NOMO-1 treated with DMSO at 0.1 percent for 48 hours (cell line): ENCODE measurements at regions not wholly inside any gene's neighbourhood (a gene's known extent, or its start where the extent isn't known, plus 50 kb on each side); places are given as distances from the start of the nearest gene placed in this dataset.
A peak's percentile ranks its signal among the peaks of the same experiment; 100 is the strongest.

Experiments used
- DNase-seq: peaks from one replicate; lab custom pipeline; 2025; ENCODE audit not compliant: unreplicated experiment; lab: John Stamatoyannopoulos, UW

DNA sequence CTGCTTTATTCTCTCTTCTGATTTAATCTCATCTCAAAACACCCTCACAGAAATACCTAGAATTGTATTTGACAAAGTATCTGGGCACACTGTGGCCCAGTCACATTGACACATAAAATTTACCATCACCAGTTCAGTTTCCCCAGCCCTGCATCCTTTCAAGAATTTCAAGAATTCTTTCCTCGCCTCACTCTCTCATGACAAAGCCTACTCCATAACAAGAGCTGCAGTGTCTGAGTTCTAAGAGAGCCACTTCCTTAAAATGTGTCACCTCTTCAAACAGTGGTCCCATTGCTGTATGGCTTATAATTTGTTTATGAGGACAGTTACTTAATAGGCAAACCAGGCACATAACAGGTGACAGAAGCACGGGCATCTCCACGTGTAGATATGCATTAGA lies 90.9 kb upstream of the STK39 start:
- DNase-seq = peak; percentile 8

- DNase-seq = no peak
Observed at GRCh38 chr2:168338803-168339437, 91.5 kb upstream of the STK39 start.

DNA sequence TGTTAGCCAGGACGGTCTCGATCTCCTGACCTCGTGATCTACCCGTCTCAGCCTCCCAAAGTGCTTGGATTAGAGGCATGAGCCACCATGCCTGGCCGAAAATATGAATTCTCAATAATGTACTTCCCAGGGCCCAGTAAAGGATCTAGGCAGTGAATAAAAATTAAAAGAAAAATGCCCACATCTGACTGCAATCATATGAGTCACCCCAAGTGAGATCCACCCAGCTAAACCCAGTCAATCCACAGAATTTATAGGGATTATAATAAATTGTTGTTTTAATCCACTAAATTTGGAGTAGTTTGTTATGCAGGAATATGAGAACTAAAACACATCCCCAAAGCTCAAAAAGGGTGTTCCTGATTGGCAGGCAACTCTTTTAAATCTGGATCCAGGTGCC lies 93.5 kb upstream of the STK39 start:
- DNase-seq = no peak

DNA sequence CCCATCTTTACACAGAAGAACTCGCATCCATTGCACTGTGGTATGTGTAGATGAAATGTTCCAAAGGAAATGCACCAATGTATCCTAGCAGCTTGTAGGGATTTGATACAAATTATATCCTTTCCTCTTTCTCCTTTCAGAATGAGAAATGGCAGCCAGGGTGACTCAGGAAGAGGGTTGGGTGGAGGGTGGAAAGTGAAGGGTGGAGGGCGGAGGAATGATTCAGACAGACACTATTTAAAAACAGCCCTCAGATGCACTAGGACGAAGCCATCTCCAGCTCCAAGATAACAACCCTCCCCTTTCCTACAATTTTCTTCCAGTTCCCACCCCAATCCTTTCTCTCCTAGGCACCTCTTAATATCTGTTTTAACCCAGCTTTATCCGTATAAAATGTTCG lies 96.2 kb upstream of the STK39 start:
- DNase-seq = no peak

DNA sequence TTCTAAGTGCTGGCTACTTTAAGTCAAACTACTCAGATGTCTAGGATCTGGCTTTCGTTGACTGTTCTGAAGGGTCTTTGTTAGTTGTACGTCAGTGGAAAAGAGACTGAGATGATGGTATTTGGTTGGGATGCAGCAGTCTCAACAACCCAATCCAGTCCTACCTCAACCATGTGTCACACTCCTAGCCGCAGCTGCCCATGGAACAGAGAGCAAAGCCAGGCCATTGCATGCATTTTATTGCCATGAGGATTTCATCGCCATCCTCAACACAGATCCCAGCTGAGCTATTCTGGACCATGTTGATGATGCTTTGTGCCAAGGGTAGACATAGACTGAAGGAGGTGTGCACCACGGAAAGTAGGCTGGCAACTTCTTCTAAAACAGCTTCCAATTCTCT lies 97.3 kb upstream of the STK39 start:
- no peak for DNase-seq

DNA sequence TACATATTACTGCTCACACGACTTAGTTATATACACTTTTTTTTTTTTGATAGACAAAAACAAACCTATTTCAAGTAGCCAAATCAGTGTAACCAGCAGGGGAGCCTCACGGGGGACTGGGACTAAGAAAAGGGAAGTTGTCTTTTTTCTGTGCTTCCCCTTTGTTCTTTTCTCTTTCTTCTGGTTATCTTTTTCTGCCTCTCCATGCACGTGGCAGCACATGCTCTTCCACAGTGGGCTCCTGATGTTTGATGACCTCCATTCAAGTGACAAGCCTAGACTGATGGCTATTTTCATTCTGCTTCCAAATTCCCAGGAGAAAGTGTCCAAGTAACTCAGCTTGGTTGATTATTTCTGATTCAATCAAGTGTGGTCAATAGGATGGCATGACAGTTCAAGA lies 98.2 kb upstream of the STK39 start:
- DNase-seq = peak; percentile 72

GRCh38 chr2:168346725-168347477 lies 99.5 kb upstream of the STK39 start:
- DNase-seq = peak; percentile 58

- DNase-seq = no peak
Observed at GRCh38 chr2:168348076-168348475, 100.7 kb upstream of the STK39 start.

- no peak for DNase-seq
Observed at GRCh38 chr2:168350380-168350779, 103.0 kb upstream of the STK39 start.

DNA sequence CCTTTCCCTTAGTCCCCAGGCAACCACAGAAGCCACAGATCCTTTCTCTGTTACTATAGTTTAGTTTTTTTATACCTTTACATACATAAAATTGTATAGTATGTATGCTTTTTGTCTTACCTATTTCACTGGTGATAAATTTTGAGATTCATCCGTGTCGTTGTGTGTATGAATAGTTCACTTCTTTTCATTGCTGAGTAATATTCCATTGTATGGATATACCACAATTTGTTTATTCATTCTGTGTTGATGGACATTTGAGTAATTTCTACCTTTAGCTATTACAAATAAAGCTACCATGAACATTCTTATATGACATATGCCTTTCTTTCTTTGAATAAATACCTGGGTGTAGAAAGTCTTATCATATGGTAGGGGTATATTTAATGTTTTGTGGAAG lies 102.8 kb upstream of the CERS6 start:
- DNase-seq = no peak

DNA sequence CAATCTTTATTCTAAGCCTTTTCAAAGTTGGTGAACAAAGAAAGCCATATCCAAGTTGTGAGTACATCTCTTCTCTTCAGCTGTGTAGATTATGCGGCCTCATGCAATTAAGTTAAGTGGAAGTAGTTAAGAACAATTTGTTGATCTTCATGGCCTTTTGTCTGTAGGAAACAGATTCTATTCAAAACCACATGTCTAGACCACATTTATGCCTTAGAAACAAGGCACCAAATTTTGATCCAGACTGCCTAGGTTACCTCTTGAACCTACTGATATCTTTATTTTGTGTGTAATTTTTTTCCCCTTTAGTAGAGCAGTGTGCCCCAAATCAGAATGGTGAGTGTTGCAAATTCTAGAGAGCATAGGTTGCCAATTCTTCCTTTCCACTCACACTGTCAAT lies 101.6 kb upstream of the CERS6 start:
- DNase-seq = peak; percentile 30

DNA sequence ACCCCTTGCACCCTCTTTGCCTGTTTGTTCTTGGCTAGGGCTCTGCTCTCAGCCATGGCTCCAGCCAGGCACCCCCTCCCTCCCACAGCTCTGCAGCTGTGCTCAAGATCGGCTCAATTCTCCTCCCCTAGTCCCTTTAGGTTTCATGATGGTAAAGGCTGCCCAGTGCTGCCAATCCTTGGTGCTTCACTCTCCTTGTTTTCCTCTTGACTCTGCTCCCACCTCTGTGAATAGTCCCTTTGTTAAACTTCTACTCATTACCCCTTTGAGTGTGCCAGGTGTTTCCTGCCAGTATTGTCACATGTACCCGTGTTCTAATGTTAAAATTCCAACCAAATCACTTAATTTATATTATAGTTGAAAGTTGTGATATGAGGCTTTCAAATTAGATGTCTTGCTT lies 101.0 kb upstream of the CERS6 start:
- DNase-seq = no peak

GRCh38 chr2:168355779-168356476 lies 100.1 kb upstream of the CERS6 start:
- no peak for DNase-seq

- DNase-seq = no peak
Observed at GRCh38 chr2:168356477-168356835, 99.6 kb upstream of the CERS6 start.

DNA sequence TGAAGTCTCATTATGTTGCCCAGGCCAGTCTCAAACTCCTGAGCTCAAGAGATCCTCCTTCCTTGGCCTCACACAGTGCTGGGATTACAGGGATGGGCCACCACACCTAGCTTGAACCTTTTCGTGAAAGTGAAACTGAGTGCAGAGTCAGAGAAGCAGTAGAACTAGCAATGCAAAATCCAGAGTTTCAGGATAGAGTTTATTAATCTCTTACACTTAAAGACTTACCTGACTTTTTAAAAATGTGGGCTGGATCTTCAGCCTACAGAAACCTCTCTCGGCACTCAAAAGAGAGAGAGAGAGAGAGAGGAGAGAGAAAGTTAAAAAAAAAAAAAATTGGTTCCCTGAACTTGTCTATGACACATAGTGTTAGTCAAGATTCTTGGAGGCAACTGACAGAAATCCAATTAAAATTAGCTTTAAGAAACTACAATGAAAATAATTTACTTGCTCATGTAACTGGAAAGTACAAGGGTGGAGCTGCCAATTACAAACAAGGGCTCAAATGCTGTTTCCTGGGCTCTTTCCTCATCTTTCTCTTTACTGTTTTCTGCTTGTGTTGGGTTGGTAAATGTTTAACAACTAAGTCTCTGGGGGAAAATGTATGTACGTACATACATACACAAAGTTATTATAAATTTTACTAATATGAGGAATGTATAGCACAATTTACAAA lies 98.1 kb upstream of the CERS6 start:
- DNase-seq = no peak

- DNase-seq = no peak
Observed at GRCh38 chr2:168359082-168359481, 97.0 kb upstream of the CERS6 start.

DNA sequence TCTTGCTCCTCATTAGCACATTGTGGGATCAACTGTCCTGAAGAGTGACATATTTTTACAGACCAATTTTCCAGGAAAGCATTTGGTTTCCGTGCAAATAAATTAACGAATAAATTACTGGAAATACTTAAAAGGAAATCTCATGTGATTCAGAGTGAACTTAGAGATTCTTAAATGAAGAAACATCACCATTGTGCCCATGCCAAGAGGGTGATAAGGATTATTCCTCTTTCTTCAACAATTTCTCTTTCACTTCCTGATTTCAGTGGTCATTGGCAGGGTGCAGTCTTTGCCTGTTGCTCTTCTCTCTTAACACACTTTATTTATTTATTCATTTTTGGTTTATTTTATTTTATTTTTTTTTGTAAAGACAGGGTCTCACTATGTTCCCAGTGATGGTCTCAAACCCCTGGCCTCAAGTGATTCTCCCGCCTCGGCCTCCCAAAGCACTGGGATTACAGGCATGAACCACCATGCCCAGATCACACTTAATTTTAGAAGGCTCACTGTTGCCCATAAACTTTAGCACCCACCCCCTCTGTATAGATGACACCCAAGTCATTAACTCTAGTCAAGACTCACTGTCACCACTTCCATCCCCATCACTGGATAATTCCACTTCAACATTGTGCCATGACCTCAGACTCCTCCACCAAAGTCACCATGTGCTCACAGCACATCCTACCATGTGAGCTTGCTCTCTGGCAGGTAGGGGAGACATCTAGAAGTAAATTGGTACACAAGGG lies 92.6 kb upstream of the CERS6 start:
- DNase-seq = peak; percentile 89

DNA sequence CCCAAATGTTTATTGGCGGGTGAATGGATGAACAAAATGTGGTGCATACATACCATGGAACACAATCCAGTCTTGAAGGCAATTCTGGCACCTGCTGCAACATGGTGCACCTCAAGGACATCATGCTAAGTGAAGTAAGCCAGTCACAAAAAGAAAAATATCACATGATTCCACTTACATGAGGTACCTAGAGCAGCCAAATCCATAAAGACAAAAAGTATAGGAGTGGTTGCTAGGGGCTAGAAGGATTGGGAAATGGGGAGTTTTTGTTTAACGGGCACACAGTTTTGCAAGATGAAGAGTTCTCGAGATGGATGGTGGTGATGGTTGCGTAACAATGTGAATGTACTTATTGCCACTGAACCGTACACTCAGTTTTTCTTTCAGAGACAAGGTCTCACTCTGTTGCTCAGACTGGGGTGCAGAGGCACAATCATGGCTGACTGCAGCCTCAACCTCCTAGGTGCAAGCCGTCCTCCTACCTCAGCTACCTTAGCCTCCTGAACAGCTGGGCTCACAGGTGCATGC lies 90.9 kb upstream of the CERS6 start:
- DNase-seq = peak; percentile 68

DNA sequence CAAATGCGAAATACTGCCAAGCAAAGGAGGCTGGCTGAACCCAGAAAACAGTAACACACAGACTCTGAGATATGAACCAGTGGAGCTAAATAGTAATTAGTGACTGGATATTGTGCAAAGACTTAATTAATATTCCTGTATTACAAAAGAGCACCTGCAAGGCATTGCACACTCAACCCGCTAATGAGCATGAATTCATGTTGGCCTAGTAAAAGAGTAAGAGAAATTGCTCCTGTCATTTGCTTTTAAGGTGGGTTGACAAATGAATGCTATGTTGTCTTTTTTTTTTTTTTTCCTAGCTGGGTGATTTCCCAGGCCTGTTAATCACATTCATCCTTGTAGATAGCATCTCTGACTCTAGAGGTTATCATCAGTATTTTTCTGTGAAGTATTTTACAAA lies 87.0 kb upstream of the CERS6 start:
- no peak for DNase-seq

GRCh38 chr2:168371273-168372019 lies 84.6 kb upstream of the CERS6 start:
- DNase-seq = no peak
